Liver (tissue), 8 donors: ENCODE measurements at regions not wholly inside any gene's neighbourhood (a gene's known extent, or its start where the extent isn't known, plus 50 kb on each side); places are given as distances from the start of the nearest gene placed in this dataset.
A peak's percentile ranks its signal among the peaks of the same experiment; 100 is the strongest.

Experiments
- DNase-seq: peaks from one replicate; pipeline ENCODE4 v3.0.0-alpha.2; 2017; ENCODE audit warnings: low spot score
- H3K27ac ChIP-seq, 2 donors: one replicate each; pipeline ENCODE4 v1.7.0; 2013; ENCODE audit warnings: inconsistent platforms in 2 of 2, low read length in 2 of 2, control low read depth in 1 of 2, low read depth in 1 of 2, mild to moderate bottlenecking in 1 of 2
- H3K27me3 ChIP-seq, 4 donors: one replicate each; pipeline versions ENCODE4 v1.6.1 to v1.7.0; 2013; ENCODE audit warnings: low read length in 3 of 4, inconsistent platforms in 1 of 4, mild to moderate bottlenecking in 1 of 4, moderate library complexity in 1 of 4; ENCODE audit not compliant: control insufficient read depth in 4 of 4, insufficient read depth in 4 of 4
- H3K36me3 ChIP-seq, 4 donors: one replicate each; pipeline versions ENCODE4 v1.6.1 to v1.7.0; 2013; ENCODE audit warnings: low read length in 3 of 4, mild to moderate bottlenecking in 3 of 4, low read depth in 1 of 4, moderate library complexity in 1 of 4; ENCODE audit not compliant: control insufficient read depth in 4 of 4, insufficient read depth in 3 of 4
- H3K4me1 ChIP-seq, 4 donors: one replicate each; pipeline versions ENCODE4 v1.6.1 to v1.7.0; 2013; ENCODE audit warnings: low read length in 3 of 4, mild to moderate bottlenecking in 3 of 4, moderate library complexity in 1 of 4; ENCODE audit not compliant: control insufficient read depth in 4 of 4, insufficient read depth in 4 of 4
- H3K4me3 ChIP-seq, 3 donors: one replicate each; pipeline versions ENCODE4 v1.6.1 to v1.7.0; 2013; ENCODE audit warnings: low read length in 3 of 3, control low read depth in 1 of 3, low read depth in 1 of 3, mild to moderate bottlenecking in 1 of 3
- H3K9ac ChIP-seq, 2 donors: one replicate each; pipeline ENCODE4 v1.7.0; 2013; ENCODE audit warnings: low read length in 2 of 2, mild to moderate bottlenecking in 2 of 2, moderate library complexity in 2 of 2, control low read depth in 1 of 2, low read depth in 1 of 2
- H3K9me3 ChIP-seq, 4 donors: one replicate each; pipeline versions ENCODE4 v1.6.1 to v1.7.0; 2013; ENCODE audit warnings: low read length in 3 of 4; ENCODE audit not compliant: control insufficient read depth in 4 of 4
- ATF3 ChIP-seq: IDR thresholded peaks from 2 replicates; pipeline ENCODE4 v1.6.1; 2016; ENCODE audit warnings: antibody characterized with exemption
- CTCF ChIP-seq: fragments of 150-350 bp; IDR thresholded peaks from 2 replicates; pipeline ENCODE4 v1.5.1; 2017; ENCODE audit warnings: improper control_type of control experiment, low read depth, low read length; ENCODE audit not compliant: missing input control
- EGR1 ChIP-seq, 2 donors: IDR thresholded peaks; 2 replicates each; pipeline ENCODE4 v1.6.1; 2016 to 2018; ENCODE audit warnings: antibody characterized with exemption in 2 of 2, low read depth in 2 of 2
- FOXA1 ChIP-seq: IDR thresholded peaks from 2 replicates; pipeline ENCODE4 v1.6.1; 2016; ENCODE audit warnings: antibody characterized with exemption
- FOXA2 ChIP-seq: IDR thresholded peaks from 2 replicates; pipeline ENCODE4 v1.6.1; 2016; ENCODE audit warnings: antibody characterized with exemption
- GABPA ChIP-seq, 2 donors: IDR thresholded peaks in 1 of 2; conservative IDR thresholded peaks in 1 of 2; 2 replicates each; pipeline ENCODE4 v1.6.1; 2016; ENCODE audit warnings: antibody characterized with exemption in 2 of 2, mild to moderate bottlenecking in 1 of 2, moderate library complexity in 1 of 2
- HNF4A ChIP-seq, 2 donors: conservative IDR thresholded peaks; 2 replicates each; pipeline ENCODE4 v1.6.1; 2016; ENCODE audit warnings: antibody characterized with exemption in 2 of 2, mild to moderate bottlenecking in 2 of 2
- HNF4G ChIP-seq: IDR thresholded peaks from 2 replicates; pipeline ENCODE4 v1.6.1; 2016; ENCODE audit warnings: antibody characterized with exemption
- JUND ChIP-seq, 2 donors: IDR thresholded peaks; 2 replicates each; pipeline ENCODE4 v1.6.1; 2016; ENCODE audit warnings: antibody characterized with exemption in 2 of 2
- MAX ChIP-seq: IDR thresholded peaks from 2 replicates; pipeline ENCODE4 v1.6.1; 2016; ENCODE audit warnings: antibody characterized with exemption
- NR2F2 ChIP-seq: IDR thresholded peaks from 2 replicates; pipeline ENCODE4 v1.6.1; 2016; ENCODE audit warnings: antibody characterized with exemption
- RAD21 ChIP-seq, 2 donors: IDR thresholded peaks; 2 replicates each; pipeline ENCODE4 v1.6.1; 2016; ENCODE audit warnings: antibody characterized with exemption in 2 of 2, mild to moderate bottlenecking in 2 of 2
- REST ChIP-seq: IDR thresholded peaks from 2 replicates; pipeline ENCODE4 v1.6.1; 2016; ENCODE audit warnings: antibody characterized with exemption, mild to moderate bottlenecking
- RXRA ChIP-seq, 2 donors: IDR thresholded peaks; 2 replicates each; pipeline ENCODE4 v1.6.1; 2017 to 2018; ENCODE audit warnings: antibody characterized with exemption in 2 of 2, mild to moderate bottlenecking in 1 of 2
- SP1 ChIP-seq: IDR thresholded peaks from 2 replicates; pipeline ENCODE4 v1.6.1; 2018; ENCODE audit warnings: antibody characterized with exemption, mild to moderate bottlenecking
- TAF1 ChIP-seq: conservative IDR thresholded peaks from 2 replicates; pipeline ENCODE4 v1.6.1; 2016; ENCODE audit warnings: antibody characterized with exemption, mild to moderate bottlenecking
- YY1 ChIP-seq: IDR thresholded peaks from 2 replicates; pipeline ENCODE4 v1.6.1; 2016; ENCODE audit warnings: antibody characterized with exemption, mild to moderate bottlenecking
- ZBTB33 ChIP-seq: IDR thresholded peaks from 2 replicates; pipeline ENCODE4 v1.6.1; 2016; ENCODE audit warnings: antibody characterized with exemption
- WGBS: extraction: QIAGEN DNeasy Blood & Tissue Kit; methylation state at CpG from one replicate; pipeline ENCODE4 v1.1.7; 2013; 5-methylcytosine and 5-hydroxymethylcytosine counted together
- donor health status: healthy.
- donor health status: healthy.
- donor health status: healthy.
- donor health status: healthy.
- donor health status: healthy.

GRCh38 chr1:234960722-234961455, 167.7 kb downstream of the TOMM20 start:
- peak overlapping the region; percentile 79 to 81 for H3K9ac ChIP-seq
- H3K9me3 ChIP-seq = no peaks in the 10 kb centered on the region
- no peak for DNase-seq
- no peak overlapping the region for H3K4me3 ChIP-seq
- H3K27ac ChIP-seq = peak overlapping the region; percentile 95
- peaks cover 37 to 83% (median 58%) of the 10 kb centered on the region in 4 donors for H3K4me1 ChIP-seq
- H3K27me3 ChIP-seq = no peaks in the 10 kb centered on the region
- peak; percentile 98 for TF ChIP-seq FOXA1
- peak; percentile 67 for TF ChIP-seq REST
- peak; percentile 88 to 92 for TF ChIP-seq HNF4A (conservative IDR thresholded peaks at IDR 0.05)
- peak; percentile 99 for TF ChIP-seq MAX
- TF ChIP-seq ZBTB33 = peak; percentile 92
- TF ChIP-seq FOXA2 = peak; percentile 99
- TF ChIP-seq RXRA (IDR thresholded peaks at IDR 0.05) = peak; percentile 87 to 95
- no peak for TF ChIP-seq TAF1
- TF ChIP-seq RAD21 (IDR thresholded peaks at IDR 0.05) = peak; percentile 63 to 72
- TF ChIP-seq YY1 = peak; percentile 89
- TF ChIP-seq GABPA (IDR thresholded peaks at IDR 0.05 in 1 of 2, conservative IDR thresholded peaks at IDR 0.05 in 1 of 2) = peak in 1 of 2 donors; percentile 70
- peak; percentile 29 for TF ChIP-seq ATF3
- peak; percentile 86 to 93 for TF ChIP-seq JUND (IDR thresholded peaks at IDR 0.05)
- TF ChIP-seq HNF4G = no peak
- peak; percentile 53 for TF ChIP-seq NR2F2
- peak; percentile 97 for TF ChIP-seq SP1
- no peak for TF ChIP-seq CTCF
- TF ChIP-seq EGR1 (IDR thresholded peaks at IDR 0.05; ENCODE audit: low read depth in 2 of 2) = peak; percentile 81 to 98
- no peaks in the 10 kb centered on the region for H3K36me3 ChIP-seq
- WGBS = 12% methylated on average over 17 of the region's 17 CpGs
